Suprapubic skin (tissue), 4 donors: ENCODE measurements at regions not wholly inside any gene's neighbourhood (a gene's known extent, or its start where the extent isn't known, plus 50 kb on each side); places are given as distances from the start of the nearest gene placed in this dataset.

Experiments
- EP300 ChIP-seq: sonication (generic); formaldehyde crosslinking; IDR thresholded peaks from one replicate; pipeline ENCODE4 v1.6.1; 2017; ENCODE audit warnings: antibody characterized with exemption
- POLR2A ChIP-seq, 2 donors: fragments of 450-650 bp; IDR thresholded peaks; one replicate each; pipeline ENCODE4 v1.6.1; 2017; ENCODE audit warnings: antibody characterized with exemption in 2 of 2, mild to moderate bottlenecking in 2 of 2, moderate library complexity in 2 of 2
- POLR2AphosphoS5 ChIP-seq, 3 donors: sonication (generic); formaldehyde crosslinking; IDR thresholded peaks; one replicate each; pipeline ENCODE4 v1.6.1; 2017; ENCODE audit warnings: antibody characterized with exemption in 3 of 3
- TF ChIP-seq, protein P1 (sequence below), 2 donors: fragments of 200-600 bp in 1 of 2; fragments of 450-650 bp in 1 of 2; sonication (generic) in 1 of 2; IDR thresholded peaks; one replicate each; pipeline ENCODE4 v1.5.1; 2016 to 2019; ENCODE audit warnings: antibody characterized with exemption in 2 of 2, mild to moderate bottlenecking in 1 of 2, moderate library complexity in 1 of 2

DNA sequence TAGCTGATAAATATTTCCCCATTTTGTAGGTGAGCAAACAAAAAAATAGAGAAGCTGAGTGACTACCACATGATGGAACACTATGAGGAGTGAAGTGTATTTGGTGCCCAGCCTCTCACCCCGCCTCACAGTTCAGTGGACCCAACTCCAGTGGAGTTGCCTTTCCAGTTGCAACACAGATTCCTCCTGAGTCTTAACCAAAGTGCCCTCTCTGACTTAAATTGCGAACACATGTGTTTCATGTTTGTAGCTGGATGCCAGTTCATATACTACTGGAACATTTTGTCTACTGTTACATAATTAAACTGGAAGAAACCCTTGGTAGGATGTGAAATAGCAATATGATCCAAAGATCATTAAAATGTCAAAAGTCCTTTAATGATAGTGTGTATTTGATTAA is 448.9 kb downstream of the COL12A1 start:
- TF ChIP-seq, protein P1, sequence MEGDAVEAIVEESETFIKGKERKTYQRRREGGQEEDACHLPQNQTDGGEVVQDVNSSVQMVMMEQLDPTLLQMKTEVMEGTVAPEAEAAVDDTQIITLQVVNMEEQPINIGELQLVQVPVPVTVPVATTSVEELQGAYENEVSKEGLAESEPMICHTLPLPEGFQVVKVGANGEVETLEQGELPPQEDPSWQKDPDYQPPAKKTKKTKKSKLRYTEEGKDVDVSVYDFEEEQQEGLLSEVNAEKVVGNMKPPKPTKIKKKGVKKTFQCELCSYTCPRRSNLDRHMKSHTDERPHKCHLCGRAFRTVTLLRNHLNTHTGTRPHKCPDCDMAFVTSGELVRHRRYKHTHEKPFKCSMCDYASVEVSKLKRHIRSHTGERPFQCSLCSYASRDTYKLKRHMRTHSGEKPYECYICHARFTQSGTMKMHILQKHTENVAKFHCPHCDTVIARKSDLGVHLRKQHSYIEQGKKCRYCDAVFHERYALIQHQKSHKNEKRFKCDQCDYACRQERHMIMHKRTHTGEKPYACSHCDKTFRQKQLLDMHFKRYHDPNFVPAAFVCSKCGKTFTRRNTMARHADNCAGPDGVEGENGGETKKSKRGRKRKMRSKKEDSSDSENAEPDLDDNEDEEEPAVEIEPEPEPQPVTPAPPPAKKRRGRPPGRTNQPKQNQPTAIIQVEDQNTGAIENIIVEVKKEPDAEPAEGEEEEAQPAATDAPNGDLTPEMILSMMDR (IDR thresholded peaks at IDR 0.05) = no peak
- TF ChIP-seq EP300 (no peak), POLR2AphosphoS5 (IDR thresholded peaks at IDR 0.05) (peak in 1 of 3 donors; percentile 42), POLR2A (IDR thresholded peaks at IDR 0.05) (no peak)
